ENCODE measurements at regions not wholly inside any gene's neighbourhood (a gene's known extent, or its start where the extent isn't known, plus 50 kb on each side); places are given as distances from the start of the nearest gene placed in this dataset.

DNA sequence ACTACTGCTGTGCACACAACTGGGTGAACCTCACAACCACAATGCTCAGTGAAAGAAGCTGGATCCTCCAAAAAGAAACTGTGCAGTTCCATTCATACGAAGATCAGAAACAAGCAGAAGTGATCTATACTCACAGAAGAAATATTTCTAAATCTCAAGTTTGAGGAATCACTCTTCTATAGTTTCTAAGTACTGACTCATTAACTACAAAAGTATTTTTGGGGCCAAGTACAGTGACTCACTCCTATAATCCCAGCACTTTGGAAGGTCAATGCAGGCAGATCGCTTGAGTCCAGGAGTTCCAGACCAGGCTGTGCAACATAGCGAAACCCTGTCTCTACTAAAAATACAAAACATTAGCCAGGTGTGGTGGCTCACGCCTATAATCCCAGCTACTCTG lies 51.3 kb upstream of the RELL1 start:
- H3K4me1 ChIP-seq (ENCODE audit: insufficient read depth), result no peaks in the 10 kb centered on the region
- no peak overlapping the region for H2AFZ ChIP-seq
- no peaks in the 10 kb centered on the region; the same call in 1 of the 2 replicates for H3K36me3 ChIP-seq (ENCODE audit: insufficient read depth)
- no peaks in the 10 kb centered on the region for H3K27me3 ChIP-seq (ENCODE audit: insufficient read depth)
- ATAC-seq (no peak), DNase-seq (ENCODE audit: low spot score) (no peak)
- H3F3A ChIP-seq (replicated peaks; ENCODE audit: low read depth), result no peaks in the 10 kb centered on the region
- no peak overlapping the region for H3K27ac ChIP-seq (ENCODE audit: low read depth)
- peaks cover 12% of the 10 kb centered on the region; the same call in 1 of the 2 replicates for H3K9me2 ChIP-seq (ENCODE audit: insufficient read depth)
- no peaks in the 10 kb centered on the region for H3K79me2 ChIP-seq (replicated peaks; ENCODE audit: insufficient read depth)
- H3K4me1 Mint-ChIP-seq, result no peaks in the 10 kb centered on the region
- H3K4me3 ChIP-seq, result no peak overlapping the region
- H3K4me3 Mint-ChIP-seq, result no peak overlapping the region
- H3K27ac Mint-ChIP-seq, result no peak overlapping the region
- H3K36me3 Mint-ChIP-seq (ENCODE audit: low read depth), result no peaks in the 10 kb centered on the region
- H3K9me3 Mint-ChIP-seq, result no peaks in the 10 kb centered on the region
- TF ChIP-seq POLR2AphosphoS5 (IDR thresholded peaks at IDR 0.05; ENCODE audit: low read depth), result no peak
- TF ChIP-seq, protein P1, sequence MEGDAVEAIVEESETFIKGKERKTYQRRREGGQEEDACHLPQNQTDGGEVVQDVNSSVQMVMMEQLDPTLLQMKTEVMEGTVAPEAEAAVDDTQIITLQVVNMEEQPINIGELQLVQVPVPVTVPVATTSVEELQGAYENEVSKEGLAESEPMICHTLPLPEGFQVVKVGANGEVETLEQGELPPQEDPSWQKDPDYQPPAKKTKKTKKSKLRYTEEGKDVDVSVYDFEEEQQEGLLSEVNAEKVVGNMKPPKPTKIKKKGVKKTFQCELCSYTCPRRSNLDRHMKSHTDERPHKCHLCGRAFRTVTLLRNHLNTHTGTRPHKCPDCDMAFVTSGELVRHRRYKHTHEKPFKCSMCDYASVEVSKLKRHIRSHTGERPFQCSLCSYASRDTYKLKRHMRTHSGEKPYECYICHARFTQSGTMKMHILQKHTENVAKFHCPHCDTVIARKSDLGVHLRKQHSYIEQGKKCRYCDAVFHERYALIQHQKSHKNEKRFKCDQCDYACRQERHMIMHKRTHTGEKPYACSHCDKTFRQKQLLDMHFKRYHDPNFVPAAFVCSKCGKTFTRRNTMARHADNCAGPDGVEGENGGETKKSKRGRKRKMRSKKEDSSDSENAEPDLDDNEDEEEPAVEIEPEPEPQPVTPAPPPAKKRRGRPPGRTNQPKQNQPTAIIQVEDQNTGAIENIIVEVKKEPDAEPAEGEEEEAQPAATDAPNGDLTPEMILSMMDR (conservative IDR thresholded peaks at IDR 0.05; ENCODE audit: low read depth in 2 of 2), result no peak
- H3K27me3 Mint-ChIP-seq (ENCODE audit: insufficient read depth, low read depth, poor library complexity), result no peaks in the 10 kb centered on the region
- no peak overlapping the region for H3K4me2 ChIP-seq
- H4K20me1 ChIP-seq (replicated peaks; ENCODE audit: insufficient read depth), result no peaks in the 10 kb centered on the region

Measured in GM23338 (cell line).